Breast epithelium (tissue), 3 donors: ENCODE measurements at regions not wholly inside any gene's neighbourhood (a gene's known extent, or its start where the extent isn't known, plus 50 kb on each side); places are given as distances from the start of the nearest gene placed in this dataset.

Source experiments
- CTCF ChIP-seq, 3 donors: fragments of 450-650 bp; IDR thresholded peaks; one replicate each; pipeline ENCODE4 v1.5.1; 2016 to 2017; ENCODE audit warnings: antibody characterized with exemption in 3 of 3, mild to moderate bottlenecking in 3 of 3, moderate library complexity in 3 of 3
- POLR2A ChIP-seq: fragments of 450-650 bp; IDR thresholded peaks from one replicate; pipeline ENCODE4 v1.6.1; 2016; ENCODE audit warnings: antibody characterized with exemption, mild to moderate bottlenecking, moderate library complexity
- POLR2AphosphoS5 ChIP-seq, 3 donors: sonication (generic); formaldehyde crosslinking; IDR thresholded peaks; one replicate each; pipeline ENCODE4 v1.6.1; 2017; ENCODE audit warnings: antibody characterized with exemption in 3 of 3

GRCh38 chr7:46696741-46697140 is 775.7 kb upstream of the IGFBP3 start:
- TF ChIP-seq CTCF (IDR thresholded peaks at IDR 0.05) (no peak), POLR2A (no peak), POLR2AphosphoS5 (IDR thresholded peaks at IDR 0.05) (no peak)
